IMR-90 (cell line): ENCODE measurements at regions not wholly inside any gene's neighbourhood (a gene's known extent, or its start where the extent isn't known, plus 50 kb on each side); places are given as distances from the start of the nearest gene placed in this dataset.

ENCODE experiments used
- ATAC-seq: fragments of 200-7000 bp; cut with Tn5 transposase; 2 replicates; pipeline ENCODE4 v1.9.1; 2020; ENCODE audit warnings: low read depth, mild to moderate bottlenecking, moderate library complexity
- BruUV-seq: library from RNA; stranded (reverse); fragments of 400-500 nt; replicated peaks from 2 replicates; lab custom pipeline; 2021; lab: Mats Ljungman, UMichigan
- CTCF ChIA-PET: fragments of 300-600 bp; formaldehyde crosslinking; extraction: SDS; loops from one replicate; lab custom pipeline; 2021; ENCODE audit warnings: antibody characterized with exemption; lab: Yijun Ruan, JAX
- POLR2A ChIA-PET: fragments of 300-600 bp; sonication (Branson Sonifier 250); formaldehyde crosslinking; loops from one replicate; lab custom pipeline; 2022; ENCODE audit warnings: antibody characterized with exemption; ENCODE audit not compliant: unreplicated experiment; lab: Charles Lee
- DNase-seq: peaks from one replicate; pipeline ENCODE4 v3.0.0; 2013
- H2AFZ ChIP-seq: replicated peaks from 2 replicates; pipeline ENCODE3; 2013; ENCODE audit warnings: low read length, mild to moderate bottlenecking; ENCODE audit not compliant: poor library complexity
- H2AK5ac ChIP-seq: 2 replicates; pipeline ENCODE4 v1.6.1; 2013; ENCODE audit warnings: low read depth, low read length, inconsistent platforms
- H2AK9ac ChIP-seq: replicated peaks from 2 replicates; pipeline ENCODE3; 2013; ENCODE audit warnings: mild to moderate bottlenecking, low read depth, low read length, moderate library complexity; ENCODE audit not compliant: poor library complexity
- H2BK120ac ChIP-seq: 2 replicates; pipeline ENCODE4 v1.6.1; 2013; ENCODE audit warnings: low read depth, low read length, inconsistent platforms
- H2BK15ac ChIP-seq: 3 replicates; pipeline ENCODE4 v1.6.1; 2013; ENCODE audit warnings: low read depth, low read length, inconsistent platforms
- H2BK20ac ChIP-seq: 2 replicates; pipeline ENCODE4 v1.6.1; 2013; ENCODE audit warnings: low read depth, mild to moderate bottlenecking, inconsistent platforms, low read length, moderate library complexity
- H2BK5ac ChIP-seq: 2 replicates; pipeline ENCODE4 v1.6.1; 2013; ENCODE audit warnings: mild to moderate bottlenecking, low read depth, low read length, inconsistent platforms; ENCODE audit not compliant: poor library complexity, severe bottlenecking
- H3K14ac ChIP-seq: replicated peaks from 2 replicates; pipeline ENCODE4 v1.6.1; 2013; ENCODE audit warnings: low read depth, low read length, inconsistent platforms
- H3K18ac ChIP-seq: 2 replicates; pipeline ENCODE4 v1.6.1; 2013; ENCODE audit warnings: low read depth, low read length, control low read depth
- H3K23ac ChIP-seq: 2 replicates; pipeline ENCODE4 v1.6.1; 2013; ENCODE audit warnings: low read depth, low read length, inconsistent platforms
- H3K27ac ChIP-seq: 2 replicates; pipeline ENCODE4 v1.5.1; 2013; ENCODE audit warnings: mild to moderate bottlenecking, control low read depth, low read length; ENCODE audit not compliant: insufficient read depth
- H3K27me3 ChIP-seq: 2 replicates; pipeline ENCODE4 v1.6.1; 2013; ENCODE audit warnings: low read length; ENCODE audit not compliant: control insufficient read depth, insufficient read depth
- H3K36me3 ChIP-seq: 2 replicates; pipeline ENCODE4 v1.6.1; 2013; ENCODE audit warnings: low read length, mixed read lengths; ENCODE audit not compliant: control insufficient read depth, insufficient read depth
- H3K4ac ChIP-seq: 2 replicates; pipeline ENCODE4 v1.6.1; 2013; ENCODE audit warnings: low read depth, low read length, inconsistent platforms
- H3K4me1 ChIP-seq: 2 replicates; pipeline ENCODE4 v1.6.1; 2013; ENCODE audit warnings: low read length, mixed read lengths; ENCODE audit not compliant: control insufficient read depth, insufficient read depth
- H3K4me2 ChIP-seq: 2 replicates; pipeline ENCODE4 v1.6.1; 2013; ENCODE audit warnings: low read depth, mild to moderate bottlenecking, control low read depth, low read length, moderate library complexity
- H3K4me3 ChIP-seq: 2 replicates; pipeline ENCODE4 v1.5.1; 2013; ENCODE audit warnings: low read depth, mild to moderate bottlenecking, control low read depth, low read length, moderate library complexity; ENCODE audit not compliant: insufficient read depth
- H3K56ac ChIP-seq: 2 replicates; pipeline ENCODE4 v1.6.1; 2013; ENCODE audit warnings: low read length, inconsistent platforms; ENCODE audit not compliant: insufficient read depth; ENCODE audit errors: extremely low read depth
- H3K79me1 ChIP-seq, 2 experiments: 2 replicates each; pipeline ENCODE4 v1.6.1; 2013; ENCODE audit warnings: low read length in 2 of 2, inconsistent platforms in 1 of 2, low read depth in 1 of 2
- H3K9ac ChIP-seq: 2 replicates; pipeline ENCODE4 v1.6.1; 2013; ENCODE audit warnings: low read depth, low read length, control low read depth
- H3K9me1 ChIP-seq: 2 replicates; pipeline ENCODE4 v1.6.1; 2013; ENCODE audit warnings: low read length, inconsistent platforms; ENCODE audit not compliant: insufficient read depth
- H3K9me3 ChIP-seq: 2 replicates; pipeline ENCODE4 v1.6.1; 2013; ENCODE audit warnings: low read length; ENCODE audit not compliant: control insufficient read depth, insufficient read depth
- H4K20me1 ChIP-seq: 2 replicates; pipeline ENCODE4 v1.6.1; 2013; ENCODE audit warnings: low read length, inconsistent platforms; ENCODE audit not compliant: insufficient read depth
- H4K5ac ChIP-seq: 2 replicates; pipeline ENCODE4 v1.6.1; 2013; ENCODE audit warnings: mild to moderate bottlenecking, low read depth, low read length, control low read depth
- H4K8ac ChIP-seq, 2 experiments: 2 replicates each; pipeline ENCODE4 v1.6.1; 2013; ENCODE audit warnings: low read depth in 2 of 2, low read length in 2 of 2, control low read depth in 1 of 2, inconsistent platforms in 1 of 2
- H4K91ac ChIP-seq: 2 replicates; pipeline ENCODE4 v1.6.1; 2013; ENCODE audit warnings: low read depth, low read length, inconsistent platforms; ENCODE audit not compliant: insufficient read depth
- BHLHE40 ChIP-seq: fragments of 150-350 bp; IDR thresholded peaks from 2 replicates; pipeline ENCODE4 v1.6.1; 2016; ENCODE audit warnings: mild to moderate bottlenecking, low read depth, low read length
- FOS ChIP-seq: fragments of 150-350 bp; IDR thresholded peaks from 2 replicates; pipeline ENCODE4 v1.6.1; 2016; ENCODE audit warnings: low read depth, low read length
- MAFK ChIP-seq: IDR thresholded peaks from 2 replicates; pipeline ENCODE4 v1.6.1; 2012; ENCODE audit warnings: low read depth, low read length, improper control_type of control experiment
- MAZ ChIP-seq: IDR thresholded peaks from 2 replicates; pipeline ENCODE4 v1.6.1; 2012; ENCODE audit warnings: low read depth, mild to moderate bottlenecking, low read length, improper control_type of control experiment, moderate library complexity, borderline replicate concordance
- RCOR1 ChIP-seq: IDR thresholded peaks from 2 replicates; pipeline ENCODE4 v1.6.1; 2012; ENCODE audit warnings: mild to moderate bottlenecking, low read length, improper control_type of control experiment; ENCODE audit not compliant: insufficient replicate concordance
- RFX5 ChIP-seq: IDR thresholded peaks from 2 replicates; pipeline ENCODE4 v1.8.0; 2012; ENCODE audit warnings: low read depth, mild to moderate bottlenecking, low read length, moderate library complexity
- SMC3 ChIP-seq: fragments of 150-350 bp; IDR thresholded peaks from 2 replicates; pipeline ENCODE4 v1.6.1; 2016; ENCODE audit warnings: low read depth, mild to moderate bottlenecking, antibody characterized with exemption, low read length, moderate library complexity
- WGBS, 2 experiments: methylation state at CpG; one replicate each; pipeline versions ENCODE4 v1.1.5 to v1.1.7; 2013; ENCODE audit warnings: missing lambda C conversion rate in 2 of 2; ENCODE audit not compliant: insufficient read length in 1 of 2; ENCODE audit errors: extremely low coverage in 2 of 2; 5-methylcytosine and 5-hydroxymethylcytosine counted together
- dilution Hi-C: fragments of 300-500 bp; cut with HindIII; formaldehyde crosslinking; loops from one replicate; pipeline ENCODE4 v1.14.3; 2018; ENCODE audit warnings: low sequenced_read_pairs; ENCODE audit not compliant: unreplicated experiment
- in situ Hi-C: fragments of 300-500 bp; cut with MboI; formaldehyde crosslinking; loops from 3 replicates; pipeline ENCODE4 v1.14.3; 2019; ENCODE audit warnings: low sequenced_read_pairs, inconsistent platforms, mixed read lengths
- intact Hi-C: fragments of 100-400 bp; cut with micrococcal nuclease; formaldehyde crosslinking; loops from 2 replicates; pipeline ENCODE4 v1.10.0; 2022

GRCh38 chr4:152172146-152172545, 363.7 kb downstream of the FBXW7 start:
- no peaks in the 10 kb centered on the region for H3K36me3 ChIP-seq
- H3K4ac ChIP-seq: no peak overlapping the region
- H2AK9ac ChIP-seq: no peak overlapping the region
- H2BK120ac ChIP-seq: no peak overlapping the region
- no peak overlapping the region for H4K5ac ChIP-seq
- H2BK5ac ChIP-seq: no peak overlapping the region
- H2BK15ac ChIP-seq: no peak overlapping the region
- H4K20me1 ChIP-seq: no peaks in the 10 kb centered on the region
- H3K9me3 ChIP-seq: no peaks in the 10 kb centered on the region
- H4K91ac ChIP-seq: no peak overlapping the region
- H3K27me3 ChIP-seq: peaks cover 10% of the 10 kb centered on the region; the same call in 1 of the 2 replicates
- WGBS, 2 experiments: no CpG with 5 or more reads among the region's 6 CpGs
- no peak overlapping the region for H2AFZ ChIP-seq
- no peak overlapping the region for H3K9ac ChIP-seq
- H4K8ac ChIP-seq: no peak overlapping the region
- DNase-seq: no peak
- ATAC-seq: no peak
- intact Hi-C loops (no loop called here), dilution Hi-C loops (no loop called here), in situ Hi-C loops (no loop called here)
- no peak overlapping the region for H3K56ac ChIP-seq
- TF ChIP-seq BHLHE40: no peak
- TF ChIP-seq SMC3: no peak
- TF ChIP-seq RCOR1: no peak
- TF ChIP-seq MAFK: no peak
- TF ChIP-seq MAZ: no peak
- no peak for TF ChIP-seq RFX5
- no peak for TF ChIP-seq FOS
- no peak overlapping the region for H3K27ac ChIP-seq
- H3K23ac ChIP-seq: no peak overlapping the region
- no peak overlapping the region for H2BK20ac ChIP-seq
- no peak overlapping the region for H3K14ac ChIP-seq
- H3K4me1 ChIP-seq: no peaks in the 10 kb centered on the region
- H3K4me3 ChIP-seq: no peak overlapping the region
- no peak overlapping the region for H3K18ac ChIP-seq
- no peak overlapping the region for H2AK5ac ChIP-seq
- H3K4me2 ChIP-seq: no peak overlapping the region
- no TSS peak for BruUV-seq
- H3K79me1 ChIP-seq: no peaks in the 10 kb centered on the region
- CTCF ChIA-PET: interaction anchor here (1.2 kb wide), 1 partner anchor 15 kb away, joined by 3 read pairs; no protein-coding TSS in a partner anchor
- no peaks in the 10 kb centered on the region for H3K9me1 ChIP-seq
- POLR2A ChIA-PET: no interaction called here
